ENCODE measurements at regions not wholly inside any gene's neighbourhood (a gene's known extent, or its start where the extent isn't known, plus 50 kb on each side); places are given as distances from the start of the nearest gene placed in this dataset.
"Not testable (repeated sequence)": the region's sequence is repeated elsewhere in the genome, so short reads cannot be mapped to it uniquely, and the experiment has no call there.

DNA sequence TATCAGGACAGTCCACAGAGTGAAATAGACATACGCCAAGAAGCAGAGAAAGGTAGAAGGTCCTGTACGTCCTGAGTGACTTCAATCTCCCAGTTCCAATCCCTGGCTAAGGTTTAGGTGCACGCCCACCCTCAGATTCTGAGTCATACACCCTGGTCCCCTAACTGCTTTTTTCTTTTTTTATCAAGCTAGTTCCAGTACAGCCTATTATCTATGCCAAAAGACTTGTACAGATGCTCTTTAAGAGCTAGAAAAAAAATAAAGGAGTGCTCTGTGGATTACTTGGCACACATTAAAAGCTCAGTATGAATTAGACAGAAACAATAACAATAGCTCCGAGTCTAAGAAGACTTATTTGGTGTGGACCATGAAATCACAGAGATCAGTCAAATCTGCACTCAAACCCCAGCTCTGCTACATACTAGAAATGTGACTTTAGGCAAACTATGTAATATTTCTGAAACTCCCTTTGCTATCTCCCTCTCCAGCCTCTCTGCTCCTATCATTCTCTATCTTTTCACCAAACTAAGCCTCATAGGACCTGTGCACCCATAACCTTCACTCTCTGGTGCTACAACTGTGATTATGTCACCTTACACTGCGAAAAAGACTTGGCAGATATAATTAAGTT is 168.8 kb upstream of the KCTD7 start:
- not testable (repeated sequence) for DNase-seq

DNA sequence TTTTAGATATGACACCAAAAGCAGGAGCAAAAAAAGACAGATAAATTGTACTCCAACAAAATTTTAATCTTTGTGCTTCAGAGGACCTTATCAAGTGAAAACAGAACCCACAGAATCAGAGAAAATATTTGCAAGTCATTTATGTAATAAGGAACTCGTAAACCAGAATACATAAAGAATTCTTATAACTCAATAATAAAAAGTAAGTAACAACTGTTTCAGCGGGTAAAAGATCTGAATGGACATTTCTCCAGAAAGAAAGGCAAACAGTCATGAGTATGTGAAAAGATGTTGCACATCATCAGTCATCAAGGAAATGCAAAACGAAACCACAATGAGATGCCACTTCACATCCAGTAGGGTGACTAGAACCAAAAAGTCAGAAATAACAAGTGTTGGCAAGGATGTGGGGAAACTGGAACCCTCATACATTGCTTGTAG is 167.7 kb upstream of the KCTD7 start:
- no peak for DNase-seq

DNA sequence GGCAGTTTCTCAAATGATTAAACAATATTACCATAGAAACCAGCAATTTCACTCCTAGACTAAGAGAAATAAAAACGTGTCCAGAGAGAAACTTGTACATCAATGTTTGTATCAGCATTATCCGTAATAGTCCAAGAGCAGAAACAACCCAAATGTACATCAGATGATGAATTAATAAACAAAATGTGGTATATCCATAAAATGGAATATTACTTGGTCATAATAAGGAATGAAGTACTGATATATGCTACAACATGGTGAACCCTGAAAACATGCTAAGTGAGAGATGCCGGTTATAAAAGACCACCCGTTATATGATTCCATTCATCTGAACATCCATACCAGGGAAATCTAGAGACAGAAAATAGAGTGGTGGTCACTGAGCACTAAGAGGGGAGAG is 167.3 kb upstream of the KCTD7 start:
- DNase-seq = not testable (repeated sequence)

DNA sequence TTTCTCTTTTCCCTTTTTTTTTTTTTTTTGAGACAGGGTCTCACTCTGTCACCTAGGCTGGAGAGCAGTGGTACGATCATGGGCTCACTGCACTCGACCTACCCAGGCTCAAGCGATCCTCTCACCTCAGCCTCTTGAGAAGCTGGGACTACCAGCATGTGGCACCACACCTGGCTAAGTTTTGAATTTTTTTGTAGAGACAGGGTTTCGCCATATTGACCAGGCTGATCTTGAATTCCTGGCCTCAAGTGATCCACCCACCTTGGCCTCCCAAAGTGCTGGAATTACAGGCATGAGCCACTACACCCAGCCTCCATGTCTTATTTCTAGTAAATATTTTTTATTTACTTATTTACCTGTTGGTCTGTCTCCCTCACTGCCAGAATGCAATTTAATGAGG is 165.8 kb upstream of the KCTD7 start:
- DNase-seq = not testable (repeated sequence)

DNA sequence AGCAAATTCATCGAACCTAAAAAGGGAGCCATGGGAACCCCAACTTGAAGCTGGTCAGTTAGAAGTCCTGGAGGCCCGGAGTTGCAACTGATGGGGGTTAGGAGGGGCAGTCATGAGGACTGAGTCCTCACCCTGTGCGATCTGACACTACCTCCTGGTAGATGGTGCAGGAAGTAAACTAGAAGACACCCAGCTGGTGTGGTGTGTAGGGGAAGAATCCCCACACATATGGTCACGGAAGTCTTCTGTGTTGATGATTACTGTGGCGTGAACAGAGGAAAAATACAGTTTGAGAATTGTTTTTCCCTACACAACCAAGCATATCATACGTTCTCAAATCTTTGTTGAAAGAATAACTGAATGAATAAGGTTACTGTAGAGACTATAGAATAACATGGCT is 164.6 kb upstream of the KCTD7 start:
- DNase-seq = no peak

DNA sequence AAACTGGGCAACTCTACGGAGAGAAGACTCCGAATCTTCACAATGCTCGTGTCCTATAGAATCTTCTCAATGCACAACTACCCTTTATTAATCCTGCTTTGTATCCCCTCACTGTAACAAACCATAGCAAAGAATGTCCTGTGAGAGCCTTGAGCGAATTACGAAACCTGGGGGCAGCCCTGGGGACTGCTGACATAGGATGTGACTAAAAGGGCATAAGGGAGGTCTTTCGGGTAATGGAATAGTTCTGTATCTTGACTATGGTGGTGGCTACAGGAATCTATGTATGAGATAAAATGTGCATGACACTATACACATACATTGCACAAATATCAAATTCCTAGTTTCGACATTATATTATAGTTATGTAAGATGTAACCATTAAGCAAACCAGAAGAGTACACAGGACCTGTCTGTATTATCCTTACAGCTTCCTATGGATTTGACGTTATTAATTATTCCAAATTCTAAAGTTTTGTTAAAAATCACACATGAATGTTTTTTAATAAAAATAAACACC is 162.5 kb upstream of the KCTD7 start:
- no peak for DNase-seq

DNA sequence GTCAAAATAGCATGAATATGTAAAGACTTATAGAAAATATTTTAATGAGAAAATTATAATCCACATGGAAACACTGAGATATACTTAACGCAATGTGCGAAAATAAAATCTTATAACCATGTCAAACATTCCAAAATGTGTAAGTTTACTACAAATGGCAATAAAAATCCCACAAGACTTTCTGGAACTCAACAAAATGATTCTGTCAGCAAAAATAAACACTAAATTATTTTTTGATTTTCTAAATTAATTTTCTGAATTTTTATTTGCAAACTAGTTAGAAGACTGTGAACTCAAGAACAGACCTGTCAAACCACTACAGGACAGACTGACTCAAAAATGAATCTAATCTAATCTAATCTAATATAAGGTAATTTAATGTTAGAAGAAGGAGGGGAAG is 160.8 kb upstream of the KCTD7 start:
- no peak for DNase-seq

DNA sequence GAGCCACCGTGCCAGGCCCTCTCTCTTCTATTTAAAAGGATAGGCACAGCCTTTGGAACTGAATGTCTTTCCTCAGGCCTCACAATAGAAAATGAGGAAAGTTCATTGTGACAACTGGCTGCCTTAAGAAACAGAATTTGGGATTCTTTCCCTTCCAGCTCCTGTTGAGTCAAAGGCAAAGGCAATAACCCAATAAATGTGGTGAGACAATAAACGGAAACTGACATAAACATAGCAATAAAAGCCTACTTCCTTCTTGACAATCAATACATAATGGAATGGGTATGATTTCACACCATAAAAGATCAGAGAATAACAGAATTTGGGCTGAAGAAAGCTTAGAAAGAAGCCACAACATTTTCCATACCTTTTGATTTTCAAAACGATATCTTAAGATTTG is 155.6 kb upstream of the KCTD7 start:
- DNase-seq = not testable (repeated sequence)

DNA sequence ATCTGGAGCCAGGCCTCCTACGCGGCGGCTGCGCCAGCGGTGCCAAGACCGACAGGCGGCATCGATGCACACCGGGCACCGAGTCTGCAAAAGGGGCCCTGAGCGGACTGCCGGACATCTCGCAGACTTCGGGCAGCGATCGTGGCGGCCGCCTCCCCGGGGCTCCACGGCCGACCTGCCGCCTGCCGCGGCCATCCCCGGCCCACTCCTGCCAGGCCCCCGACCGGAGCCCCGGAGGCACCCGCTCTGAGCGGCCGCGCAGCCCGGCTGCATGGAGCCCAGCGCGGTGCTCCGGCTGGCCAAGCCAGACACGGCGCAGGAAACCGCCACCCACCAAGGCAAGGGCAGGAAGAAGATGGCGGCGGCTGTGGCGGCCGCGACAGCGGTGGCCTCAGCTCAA is 154.2 kb upstream of the KCTD7 start:
- no peak for DNase-seq

DNA sequence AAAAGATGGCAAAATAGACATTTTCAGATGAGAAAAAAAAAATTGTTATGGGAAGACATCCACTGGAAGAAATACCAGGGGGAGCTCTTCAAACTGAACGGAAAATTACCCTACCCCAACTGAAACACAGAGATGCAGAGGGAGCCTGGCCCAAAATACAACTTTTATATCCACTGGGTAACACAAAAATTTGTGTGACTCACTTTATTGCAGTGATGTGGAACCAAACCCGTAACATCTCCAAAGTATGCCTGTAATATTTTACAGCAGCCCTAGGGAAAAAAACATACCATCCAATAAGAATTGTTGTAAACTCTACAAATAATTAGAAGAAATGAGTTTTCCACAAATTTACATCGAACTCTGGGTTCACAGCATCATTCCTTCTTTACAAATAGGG is 152.6 kb upstream of the KCTD7 start:
- DNase-seq = not testable (repeated sequence)

DNA sequence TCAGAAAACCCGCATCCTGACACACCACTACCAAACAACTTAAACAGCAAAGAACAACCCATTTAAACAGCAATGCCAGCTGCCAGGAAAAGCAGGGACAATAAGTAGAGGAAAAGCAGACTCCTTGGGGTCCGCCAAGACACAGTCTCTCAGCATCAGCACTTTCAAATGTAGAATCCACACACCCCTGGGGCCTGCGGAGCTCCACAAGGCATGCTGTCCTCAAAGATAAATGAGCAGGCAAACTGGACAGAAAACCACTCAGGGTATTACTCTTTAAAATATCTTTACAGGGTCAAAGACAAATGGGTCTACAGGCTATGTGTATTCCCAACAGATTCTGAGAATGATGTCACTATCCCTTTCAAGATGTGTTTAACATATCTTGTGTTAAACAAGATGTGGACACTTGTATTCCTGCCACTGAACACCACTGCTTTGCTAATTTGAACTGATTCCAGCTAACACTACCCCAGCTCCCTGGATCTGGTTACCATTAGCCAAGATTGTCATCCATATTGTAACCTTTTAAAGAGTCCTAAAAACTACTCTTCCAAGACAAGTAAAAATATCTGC is 150.8 kb upstream of the KCTD7 start:
- DNase-seq = not testable (repeated sequence)

DNA sequence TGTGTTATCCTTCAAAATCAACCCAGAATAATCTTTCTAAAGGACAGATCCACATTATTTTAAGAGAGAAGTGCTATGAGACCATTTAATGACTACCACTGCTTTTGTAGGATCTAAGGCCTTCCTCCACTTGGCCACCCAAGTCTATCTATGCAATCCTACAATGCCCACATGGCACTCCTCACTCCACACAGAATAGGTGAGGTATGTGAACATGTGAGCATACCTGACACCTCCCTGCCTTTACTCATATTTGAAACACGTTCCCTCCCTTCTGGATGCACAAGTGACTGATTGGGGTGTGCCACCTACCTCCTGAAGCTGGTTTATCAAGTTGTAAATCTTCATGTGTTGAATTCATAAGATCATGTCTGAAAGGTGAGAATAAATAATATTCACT is 147.5 kb upstream of the KCTD7 start:
- DNase-seq = not testable (repeated sequence)

DNA sequence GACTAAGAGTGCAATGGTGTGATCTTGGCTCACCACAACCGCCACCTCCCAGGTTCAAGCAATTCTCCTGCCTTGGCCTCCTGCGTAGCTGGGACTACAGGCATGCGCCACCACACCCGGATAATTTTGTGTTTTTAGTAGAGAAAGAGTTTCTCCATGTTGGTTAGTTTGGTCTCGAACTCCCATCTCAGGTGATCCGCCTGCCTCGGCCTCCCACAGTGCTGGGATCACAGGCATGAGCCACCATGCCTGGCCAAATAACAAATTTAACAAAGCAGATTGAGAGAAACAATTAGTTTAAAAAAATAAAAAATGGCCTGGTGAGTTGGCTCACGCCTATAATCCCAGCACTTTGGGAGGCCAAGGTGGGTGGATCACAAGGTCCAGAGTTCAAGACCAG is 139.6 kb upstream of the KCTD7 start:
- not testable (repeated sequence) for DNase-seq

DNA sequence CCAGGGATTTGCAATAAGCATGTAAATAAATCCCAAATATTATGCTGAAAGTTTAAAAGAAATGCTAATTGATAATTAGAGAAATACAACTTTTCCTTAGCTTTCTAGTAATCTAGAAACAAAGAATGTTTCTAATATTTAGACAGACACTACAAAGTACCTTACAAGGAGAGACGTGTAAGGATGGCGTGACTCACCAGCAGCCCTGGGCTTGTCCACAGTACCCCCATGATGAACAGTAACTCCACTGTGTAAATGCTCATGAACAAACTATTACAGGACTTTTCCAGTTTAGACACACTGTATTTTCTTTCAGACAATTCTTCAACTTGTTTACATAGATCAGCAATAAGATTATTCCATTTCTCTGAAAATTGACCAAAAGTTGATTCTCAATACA is 138.9 kb upstream of the KCTD7 start:
- DNase-seq = not testable (repeated sequence)

DNA sequence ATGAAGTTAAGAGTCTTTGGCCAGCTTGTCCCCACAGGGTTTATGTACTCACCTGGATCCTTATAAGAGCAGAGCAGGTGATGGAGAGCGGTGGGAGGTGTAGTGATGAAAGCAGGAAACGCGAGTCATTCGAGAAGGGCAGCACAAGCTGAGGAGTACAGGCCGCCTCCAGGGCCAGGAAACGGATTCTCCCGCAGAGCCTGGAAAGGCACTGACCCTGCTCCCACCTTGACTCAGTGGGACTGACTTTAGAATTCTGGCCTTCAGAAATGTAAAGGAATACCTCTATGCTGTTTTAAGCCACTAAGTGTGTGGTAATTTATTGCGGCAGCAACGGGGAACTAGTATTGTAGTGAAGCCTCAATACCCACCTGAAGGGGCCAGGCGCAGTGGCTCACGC is 137.7 kb upstream of the KCTD7 start:
- DNase-seq = peak; percentile 33

DNA sequence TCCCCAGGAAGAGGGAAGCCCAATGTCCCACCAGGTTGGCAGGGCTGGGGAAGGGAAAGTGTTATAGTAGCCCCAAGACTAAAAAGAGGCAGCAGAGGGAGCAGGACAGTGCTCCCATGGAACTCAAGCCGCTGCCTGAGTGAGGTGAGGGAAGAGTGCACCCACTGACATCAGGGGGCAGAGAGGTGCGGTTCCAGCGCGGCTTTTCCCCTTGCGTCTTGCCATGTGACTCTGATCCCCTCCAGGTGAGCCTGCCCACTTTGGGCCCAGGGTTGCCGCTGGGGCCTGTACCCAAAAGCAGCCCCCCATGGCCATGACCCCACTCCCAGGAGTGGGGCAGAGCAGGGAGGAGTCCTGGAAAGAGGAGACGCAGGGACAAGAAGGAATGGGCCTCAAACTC is 136.3 kb upstream of the KCTD7 start:
- not testable (repeated sequence) for DNase-seq

DNA sequence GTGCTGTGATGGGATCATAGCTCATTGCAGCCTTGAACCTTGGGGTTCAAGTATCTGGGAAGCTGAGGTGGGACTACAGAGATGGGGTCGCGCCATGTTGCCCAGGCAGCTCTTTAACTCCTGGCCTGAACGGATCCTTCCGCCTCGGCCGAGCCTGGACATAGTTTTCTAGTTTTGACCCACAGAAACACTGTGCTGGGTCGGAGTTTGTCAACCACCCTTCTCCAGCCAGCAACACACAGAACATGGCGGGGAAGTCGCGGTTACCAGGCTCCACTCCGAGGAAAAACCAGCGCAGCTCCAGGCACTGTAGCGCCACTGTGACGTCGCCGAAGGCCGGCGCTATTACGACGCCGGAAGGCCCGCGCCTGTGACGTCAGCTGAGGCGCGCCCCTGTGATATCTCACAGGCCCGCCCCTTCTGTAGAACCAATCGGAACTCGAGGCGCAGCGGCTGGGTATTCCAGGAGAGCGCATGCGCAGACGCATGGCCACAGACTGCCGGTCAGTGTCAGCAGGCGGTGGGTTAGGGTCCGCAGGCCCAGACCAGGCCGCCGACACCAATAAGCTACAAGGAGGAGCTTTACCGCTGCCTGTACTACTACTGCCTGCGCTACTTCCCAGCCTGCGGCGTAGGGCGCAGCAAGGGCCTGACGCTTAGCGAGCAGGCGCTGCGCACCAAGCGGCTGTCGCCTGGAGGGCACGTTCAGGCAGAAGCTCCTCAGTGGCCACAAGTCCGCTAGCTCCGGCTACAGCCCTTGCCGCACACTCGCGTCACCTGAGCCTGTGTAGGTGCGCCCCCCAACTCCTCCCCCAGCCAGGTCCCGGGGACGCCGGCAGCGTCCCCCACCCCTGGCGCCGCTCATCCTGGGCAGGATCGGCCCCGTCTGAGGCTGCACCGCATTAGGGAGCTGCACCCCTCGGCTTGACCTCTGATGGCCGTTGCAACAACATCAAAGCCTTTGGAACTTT is 135.2 kb upstream of the KCTD7 start:
- peak; percentile 86 for DNase-seq

DNA sequence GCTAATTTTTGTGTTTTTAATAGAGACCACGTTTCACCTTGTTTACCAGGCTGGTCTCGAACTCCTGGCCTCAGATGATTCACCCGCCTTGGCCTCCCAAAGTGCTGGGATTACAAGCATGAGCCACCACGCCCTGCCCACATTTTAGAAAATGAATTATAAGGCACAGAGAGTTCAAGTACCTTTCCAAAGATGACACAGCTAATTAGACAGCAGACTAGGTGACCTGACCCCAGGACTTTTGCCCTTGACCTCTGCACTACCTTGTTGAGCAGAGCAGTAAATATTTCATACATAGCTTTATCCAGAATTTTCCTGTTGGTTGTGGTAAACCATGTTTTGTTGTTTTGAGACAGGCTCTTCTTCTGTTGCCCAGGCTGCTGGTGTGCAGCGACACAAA is 131.3 kb upstream of the KCTD7 start:
- DNase-seq = no peak

DNA sequence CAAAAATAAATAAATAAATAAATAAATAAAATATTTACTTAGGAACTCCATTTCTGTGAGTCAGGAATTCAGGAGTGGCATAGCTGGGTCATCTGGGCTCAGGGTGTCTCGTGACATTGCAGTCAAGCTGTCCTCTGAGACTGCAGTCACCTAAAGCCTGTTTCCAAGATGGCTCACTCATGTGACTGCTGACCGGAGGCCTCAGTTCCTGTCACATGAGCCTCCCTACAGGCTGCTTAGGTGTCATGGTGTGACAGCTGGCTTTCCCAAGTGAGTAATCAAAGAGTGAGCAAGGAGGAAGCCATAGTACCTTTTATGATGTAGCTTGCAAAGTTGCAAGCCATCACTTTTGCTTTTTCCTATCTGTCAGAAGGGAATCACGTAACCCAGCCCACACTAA is 128.6 kb upstream of the KCTD7 start:
- no peak for DNase-seq

DNA sequence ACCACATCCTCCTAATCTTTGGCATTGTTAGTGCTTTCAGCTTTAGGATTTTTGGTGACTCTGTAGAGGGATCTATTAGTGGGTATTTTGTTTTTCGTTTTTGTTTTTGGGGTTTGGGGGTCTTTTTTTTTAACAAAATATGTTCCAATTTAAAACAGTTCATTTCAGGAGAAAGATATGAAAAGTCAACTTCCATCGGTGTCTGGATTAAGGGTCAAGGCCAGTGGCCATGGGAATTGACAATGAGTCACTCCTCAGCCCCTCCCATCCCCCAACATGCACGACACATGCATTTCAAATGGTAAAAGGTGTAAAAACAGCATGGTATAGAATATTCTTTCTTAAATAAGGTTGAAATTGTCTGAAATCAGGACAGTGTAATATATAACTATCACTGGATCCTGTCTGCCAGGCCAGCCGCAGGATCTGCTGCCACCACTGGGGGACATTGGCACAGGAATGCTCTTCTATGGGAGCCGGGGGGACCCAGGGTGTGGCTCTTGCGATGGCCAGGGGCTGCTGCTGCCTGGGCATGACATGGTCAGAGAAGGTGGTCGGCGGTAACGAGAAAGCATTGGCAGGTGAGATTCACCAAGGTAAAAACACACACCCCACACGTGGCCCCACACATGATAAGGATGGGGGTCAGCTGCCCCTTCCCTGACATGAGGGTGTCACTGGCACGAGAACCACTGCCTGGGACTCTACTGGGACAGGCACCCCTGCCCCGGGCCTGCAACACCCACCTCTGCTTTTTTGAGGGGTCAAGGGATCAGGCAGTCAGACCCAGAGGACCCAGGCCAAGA is 126.2 kb upstream of the KCTD7 start:
- no peak for DNase-seq

DNA sequence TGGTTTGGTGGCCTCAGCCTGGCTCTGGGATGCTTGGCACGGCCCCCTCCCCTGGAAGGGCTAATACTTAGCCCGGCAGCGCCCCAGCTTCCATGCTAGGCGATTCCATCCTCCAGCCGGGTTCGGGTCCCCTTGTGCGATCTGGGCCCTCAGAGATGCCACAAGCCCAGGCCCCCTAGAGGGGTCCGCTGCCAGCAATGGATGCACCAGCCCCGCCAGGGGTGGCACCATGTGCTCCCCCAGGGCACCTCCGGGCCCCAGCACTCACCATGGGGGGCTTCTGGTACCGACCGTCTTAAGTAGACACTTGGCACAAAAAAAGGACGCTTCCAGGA is 125.7 kb upstream of the KCTD7 start:
- DNase-seq = no peak

DNA sequence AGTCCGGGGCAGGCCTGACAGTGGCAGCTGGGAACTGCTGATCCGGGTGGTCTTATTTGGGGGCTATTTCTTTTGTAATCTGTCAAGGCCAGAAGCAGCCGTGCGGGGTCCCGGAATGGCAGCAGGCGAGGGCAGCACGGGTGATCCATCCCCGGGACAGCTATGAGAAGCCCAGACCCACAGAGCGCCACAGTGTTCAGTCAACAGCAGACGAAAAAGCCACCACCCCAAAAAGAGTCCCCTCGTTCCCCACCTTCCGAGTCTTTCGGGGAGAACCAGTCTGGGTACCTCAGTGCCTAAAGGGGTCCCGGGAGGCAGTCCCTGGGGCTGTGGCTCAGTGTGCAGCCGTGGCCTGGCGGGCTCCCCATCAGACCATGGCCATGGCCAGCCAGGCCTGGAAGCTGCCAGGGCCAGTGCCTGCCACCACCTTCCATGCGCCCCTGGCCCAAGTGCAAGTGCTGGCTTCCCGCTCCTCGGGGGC is 125.1 kb upstream of the KCTD7 start:
- no peak for DNase-seq

DNA sequence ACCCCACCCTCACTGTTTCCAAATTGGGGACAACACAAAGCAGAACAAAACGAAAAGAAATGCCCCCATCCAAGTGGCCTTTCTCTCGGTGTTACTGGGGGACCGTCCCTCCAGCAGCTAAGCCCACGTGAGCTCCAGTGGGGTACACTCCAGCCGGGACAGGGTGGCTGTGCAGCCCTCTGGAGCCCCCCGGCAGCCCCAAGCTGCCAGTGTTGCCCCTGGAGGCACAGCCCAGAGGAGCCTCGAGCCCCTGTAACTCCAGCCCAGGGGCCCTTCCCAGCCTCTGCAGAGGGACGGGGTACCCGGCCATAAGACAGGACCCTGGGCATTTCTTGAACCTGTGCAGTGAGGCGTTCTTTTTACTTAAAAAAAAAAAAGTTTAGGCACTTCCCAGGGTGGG is 124.5 kb upstream of the KCTD7 start:
- DNase-seq = no peak
